ENCODE measurements at regions not wholly inside any gene's neighbourhood (a gene's known extent, or its start where the extent isn't known, plus 50 kb on each side); places are given as distances from the start of the nearest gene placed in this dataset.

DNA sequence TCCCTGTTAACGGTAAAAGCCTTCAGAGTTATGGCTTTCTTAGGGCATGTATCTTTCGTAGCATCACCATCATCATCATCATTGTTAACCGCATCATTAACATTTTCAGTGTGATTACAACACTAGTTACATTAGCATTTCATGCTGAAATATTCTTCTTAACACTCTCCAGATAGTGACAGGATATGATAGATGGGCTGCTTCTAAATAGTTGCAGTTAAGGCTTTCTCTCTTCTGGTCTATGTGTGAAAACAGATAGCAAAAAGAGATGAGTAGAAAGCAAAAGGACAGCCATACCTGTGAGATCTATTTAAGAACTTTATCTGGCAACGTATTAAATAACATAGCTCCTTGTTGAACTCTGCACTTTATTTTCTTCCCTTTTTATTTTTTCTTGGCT is 1069.8 kb downstream of the ADGRL3 start:
- TF ChIP-seq, protein P1, sequence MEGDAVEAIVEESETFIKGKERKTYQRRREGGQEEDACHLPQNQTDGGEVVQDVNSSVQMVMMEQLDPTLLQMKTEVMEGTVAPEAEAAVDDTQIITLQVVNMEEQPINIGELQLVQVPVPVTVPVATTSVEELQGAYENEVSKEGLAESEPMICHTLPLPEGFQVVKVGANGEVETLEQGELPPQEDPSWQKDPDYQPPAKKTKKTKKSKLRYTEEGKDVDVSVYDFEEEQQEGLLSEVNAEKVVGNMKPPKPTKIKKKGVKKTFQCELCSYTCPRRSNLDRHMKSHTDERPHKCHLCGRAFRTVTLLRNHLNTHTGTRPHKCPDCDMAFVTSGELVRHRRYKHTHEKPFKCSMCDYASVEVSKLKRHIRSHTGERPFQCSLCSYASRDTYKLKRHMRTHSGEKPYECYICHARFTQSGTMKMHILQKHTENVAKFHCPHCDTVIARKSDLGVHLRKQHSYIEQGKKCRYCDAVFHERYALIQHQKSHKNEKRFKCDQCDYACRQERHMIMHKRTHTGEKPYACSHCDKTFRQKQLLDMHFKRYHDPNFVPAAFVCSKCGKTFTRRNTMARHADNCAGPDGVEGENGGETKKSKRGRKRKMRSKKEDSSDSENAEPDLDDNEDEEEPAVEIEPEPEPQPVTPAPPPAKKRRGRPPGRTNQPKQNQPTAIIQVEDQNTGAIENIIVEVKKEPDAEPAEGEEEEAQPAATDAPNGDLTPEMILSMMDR (IDR thresholded peaks at IDR 0.05): no peak
- TF ChIP-seq POLR2A (IDR thresholded peaks at IDR 0.05) (no peak), POLR2AphosphoS5 (IDR thresholded peaks at IDR 0.05) (no peak)

Measured in prostate gland (tissue), 2 donors.